ENCODE measurements at regions not wholly inside any gene's neighbourhood (a gene's known extent, or its start where the extent isn't known, plus 50 kb on each side); places are given as distances from the start of the nearest gene placed in this dataset.

DNA sequence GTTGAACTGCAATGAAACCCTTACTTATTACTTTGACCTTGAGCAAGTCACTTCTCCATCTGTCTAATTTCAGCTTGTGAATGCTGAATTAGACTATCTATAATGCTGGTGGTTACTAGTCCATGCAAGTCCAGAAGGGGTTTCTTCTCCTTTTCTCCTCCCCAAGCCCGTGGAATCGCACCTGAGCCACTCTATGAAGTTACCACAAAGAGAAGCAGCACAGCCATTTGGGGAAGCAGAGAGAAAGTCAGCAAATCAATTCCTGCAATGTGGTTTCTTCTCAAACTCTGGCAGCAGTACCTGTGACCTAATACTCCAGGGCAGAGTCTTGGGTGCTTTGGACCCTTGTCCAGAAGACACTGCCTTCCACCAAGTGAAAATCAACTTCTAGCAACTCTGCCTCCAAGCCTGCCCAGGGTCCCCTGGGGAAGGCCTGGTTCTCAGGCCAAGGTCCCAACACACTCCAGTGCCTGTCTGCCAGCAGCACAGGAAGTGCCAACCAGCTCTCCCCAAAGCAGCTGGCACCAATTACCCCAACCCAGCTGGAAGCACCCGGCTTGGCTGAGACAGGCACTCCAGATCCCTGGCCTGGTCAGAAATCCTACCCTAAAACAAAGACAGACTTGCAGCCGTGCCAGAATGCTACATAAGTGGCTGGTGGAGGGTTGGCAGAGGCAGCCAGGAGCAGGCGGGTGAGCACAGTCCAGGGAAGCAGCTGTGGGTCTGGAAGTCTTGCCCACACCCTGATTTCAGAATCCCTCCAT, 200.3 kb downstream of the LSM5 start:
- Histone ChIP-seq H3K4me2 (ENCODE audit: low read length) (no peak overlapping the region), H3K27ac (ENCODE audit: low read depth, low read length) (no peak overlapping the region), H3K9ac (ENCODE audit: low read length) (no peak overlapping the region)

GRCh38 chr7:32285698-32286097, 204.5 kb downstream of the LSM5 start:
- no peaks in the 10 kb centered on the region for H3K36me3 ChIP-seq (ENCODE audit: control insufficient read depth in 1 of 2, insufficient read depth in 2 of 2, low read length in 2 of 2)
- H4K12ac ChIP-seq (ENCODE audit: low read depth, low read length): no peak overlapping the region
- H3K9me3 ChIP-seq (ENCODE audit: insufficient read depth, low read depth, low read length): no peaks in the 10 kb centered on the region
- no peak overlapping the region for H4K8ac ChIP-seq (ENCODE audit: low read depth, low read length)
- no peak overlapping the region for H2BK120ac ChIP-seq (ENCODE audit: insufficient read depth, low read length, poor library complexity)
- H3K9ac ChIP-seq (ENCODE audit: low read length): no peak overlapping the region
- H3K14ac ChIP-seq (ENCODE audit: low read length): no peak overlapping the region
- H2BK12ac ChIP-seq (ENCODE audit: low read length): no peak overlapping the region
- H3K4me2 ChIP-seq (ENCODE audit: low read length): no peak overlapping the region
- H3K4me1 ChIP-seq (ENCODE audit: control insufficient read depth in 1 of 2, insufficient read depth in 2 of 2, low read length in 2 of 2): no peaks in the 10 kb centered on the region
- H3K27me3 ChIP-seq (ENCODE audit: insufficient read depth, low read length): no peaks in the 10 kb centered on the region
- no peak overlapping the region for H2BK5ac ChIP-seq (ENCODE audit: low read depth, low read length, poor library complexity)
- H3K79me2 ChIP-seq (ENCODE audit: control insufficient read depth, insufficient read depth, low read length, poor library complexity): no peaks in the 10 kb centered on the region
- no CpG with 5 or more reads among the region's 2 CpGs for WGBS (ENCODE audit: extremely low coverage, insufficient coverage, insufficient read length)
- H3K79me1 ChIP-seq (ENCODE audit: low read length): no peaks in the 10 kb centered on the region
- H3K4me3 ChIP-seq (ENCODE audit: low read depth, low read length): no peak overlapping the region
- H4K91ac ChIP-seq (ENCODE audit: low read depth, low read length): no peak overlapping the region
- no peak overlapping the region for H2AFZ ChIP-seq (ENCODE audit: insufficient read depth, low read length, poor library complexity)
- no peak overlapping the region for H3K4ac ChIP-seq (ENCODE audit: low read depth, low read length)
- DNase-seq: no peak
- no peak overlapping the region for H2AK5ac ChIP-seq (ENCODE audit: low read length)
- no peak overlapping the region for H3K18ac ChIP-seq (ENCODE audit: low read length)
- H3K23ac ChIP-seq (ENCODE audit: low read length): no peak overlapping the region
- H3K27ac ChIP-seq (ENCODE audit: low read depth, low read length): no peak overlapping the region

More for the DNA sequence above, 200.3 kb downstream of the LSM5 start:
- Histone ChIP-seq H3K23ac (ENCODE audit: low read length) (no peak overlapping the region), H2AK5ac (ENCODE audit: low read length) (no peak overlapping the region), H3K79me2 (ENCODE audit: control insufficient read depth, insufficient read depth, low read length, poor library complexity) (no peaks in the 10 kb centered on the region), H3K36me3 (ENCODE audit: control insufficient read depth in 1 of 2, insufficient read depth in 2 of 2, low read length in 2 of 2) (no peaks in the 10 kb centered on the region), H2BK5ac (ENCODE audit: low read depth, low read length, poor library complexity) (no peak overlapping the region), H2BK120ac (ENCODE audit: insufficient read depth, low read length, poor library complexity) (no peak overlapping the region), H3K18ac (ENCODE audit: low read length) (no peak overlapping the region), H4K8ac (ENCODE audit: low read depth, low read length) (no peak overlapping the region), H3K14ac (ENCODE audit: low read length) (no peak overlapping the region), H2BK12ac (ENCODE audit: low read length) (no peak overlapping the region), H3K4ac (ENCODE audit: low read depth, low read length) (no peak overlapping the region), H4K91ac (ENCODE audit: low read depth, low read length) (no peak overlapping the region), H2AFZ (ENCODE audit: insufficient read depth, low read length, poor library complexity) (no peak overlapping the region), H3K79me1 (ENCODE audit: low read length) (no peaks in the 10 kb centered on the region), H3K9me3 (ENCODE audit: insufficient read depth, low read depth, low read length) (no peaks in the 10 kb centered on the region), H3K4me1 (ENCODE audit: control insufficient read depth in 1 of 2, insufficient read depth in 2 of 2, low read length in 2 of 2) (no peaks in the 10 kb centered on the region), H3K4me3 (ENCODE audit: low read depth, low read length) (no peak overlapping the region), H3K27me3 (ENCODE audit: insufficient read depth, low read length) (no peaks in the 10 kb centered on the region), H4K12ac (ENCODE audit: low read depth, low read length) (no peak overlapping the region)
- WGBS (ENCODE audit: extremely low coverage, insufficient coverage, insufficient read length): no CpG with 5 or more reads among the region's 5 CpGs
- no peak for DNase-seq

- H3K9me3 ChIP-seq (ENCODE audit: insufficient read depth, low read depth, low read length): no peaks in the 10 kb centered on the region
- H3K14ac ChIP-seq (ENCODE audit: low read length): no peak overlapping the region
- H3K9ac ChIP-seq (ENCODE audit: low read length): no peak overlapping the region
- H3K79me1 ChIP-seq (ENCODE audit: low read length): no peaks in the 10 kb centered on the region
- no peak overlapping the region for H3K4me3 ChIP-seq (ENCODE audit: low read depth, low read length)
- no CpG with 5 or more reads among the region's 6 CpGs for WGBS (ENCODE audit: extremely low coverage, insufficient coverage, insufficient read length)
- H3K4me2 ChIP-seq (ENCODE audit: low read length): no peak overlapping the region
- H2BK5ac ChIP-seq (ENCODE audit: low read depth, low read length, poor library complexity): no peak overlapping the region
- no peak overlapping the region for H3K27ac ChIP-seq (ENCODE audit: low read depth, low read length)
- no peak overlapping the region for H4K8ac ChIP-seq (ENCODE audit: low read depth, low read length)
- no peak overlapping the region for H2AK5ac ChIP-seq (ENCODE audit: low read length)
- no peak overlapping the region for H3K18ac ChIP-seq (ENCODE audit: low read length)
- H2BK12ac ChIP-seq (ENCODE audit: low read length): no peak overlapping the region
- no peak overlapping the region for H4K91ac ChIP-seq (ENCODE audit: low read depth, low read length)
- no peaks in the 10 kb centered on the region for H3K4me1 ChIP-seq (ENCODE audit: control insufficient read depth in 1 of 2, insufficient read depth in 2 of 2, low read length in 2 of 2)
- H3K27me3 ChIP-seq (ENCODE audit: insufficient read depth, low read length): no peaks in the 10 kb centered on the region
- H3K23ac ChIP-seq (ENCODE audit: low read length): no peak overlapping the region
- H3K4ac ChIP-seq (ENCODE audit: low read depth, low read length): no peak overlapping the region
- no peak overlapping the region for H2BK120ac ChIP-seq (ENCODE audit: insufficient read depth, low read length, poor library complexity)
- no peak overlapping the region for H4K12ac ChIP-seq (ENCODE audit: low read depth, low read length)
- no peak overlapping the region for H2AFZ ChIP-seq (ENCODE audit: insufficient read depth, low read length, poor library complexity)
- no peaks in the 10 kb centered on the region for H3K79me2 ChIP-seq (ENCODE audit: control insufficient read depth, insufficient read depth, low read length, poor library complexity)
- DNase-seq: no peak
- no peaks in the 10 kb centered on the region for H3K36me3 ChIP-seq (ENCODE audit: control insufficient read depth in 1 of 2, insufficient read depth in 2 of 2, low read length in 2 of 2)
These were observed 206.6 kb downstream of the LSM5 start for GRCh38 chr7:32283546-32283945.

DNA sequence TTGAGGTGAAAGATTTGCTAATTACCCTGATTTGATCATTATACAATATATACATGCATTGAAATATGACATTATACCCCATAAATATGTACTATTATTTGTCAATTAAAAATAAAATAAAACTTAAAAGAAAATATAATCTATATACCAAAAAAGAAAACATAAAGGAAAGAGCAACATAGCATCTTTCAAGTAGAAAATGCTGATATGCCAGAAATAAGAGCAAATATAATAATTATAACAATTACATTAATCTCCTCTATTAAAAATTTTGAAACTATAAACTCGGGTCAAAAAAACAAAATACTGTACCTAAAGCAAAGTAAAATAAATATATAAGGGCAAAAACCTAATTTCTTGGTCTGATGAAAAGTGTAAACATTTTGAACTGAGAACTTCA, 209.3 kb upstream of the PDE1C start:
- Histone ChIP-seq H3K79me2 (ENCODE audit: control insufficient read depth, insufficient read depth, low read length, poor library complexity) (no peaks in the 10 kb centered on the region), H3K4me2 (ENCODE audit: low read length) (no peak overlapping the region), H3K4ac (ENCODE audit: low read depth, low read length) (no peak overlapping the region), H3K36me3 (ENCODE audit: control insufficient read depth in 1 of 2, insufficient read depth in 2 of 2, low read length in 2 of 2) (no peaks in the 10 kb centered on the region), H3K27me3 (ENCODE audit: insufficient read depth, low read length) (no peaks in the 10 kb centered on the region), H2AK5ac (ENCODE audit: low read length) (no peak overlapping the region), H3K23ac (ENCODE audit: low read length) (no peak overlapping the region), H3K14ac (ENCODE audit: low read length) (no peak overlapping the region), H4K12ac (ENCODE audit: low read depth, low read length) (no peak overlapping the region), H3K9ac (ENCODE audit: low read length) (no peak overlapping the region), H3K79me1 (ENCODE audit: low read length) (no peaks in the 10 kb centered on the region), H2BK5ac (ENCODE audit: low read depth, low read length, poor library complexity) (no peak overlapping the region), H4K91ac (ENCODE audit: low read depth, low read length) (no peak overlapping the region), H3K27ac (ENCODE audit: low read depth, low read length) (no peak overlapping the region), H4K8ac (ENCODE audit: low read depth, low read length) (no peak overlapping the region), H3K4me1 (ENCODE audit: control insufficient read depth in 1 of 2, insufficient read depth in 2 of 2, low read length in 2 of 2) (no peaks in the 10 kb centered on the region), H2AFZ (ENCODE audit: insufficient read depth, low read length, poor library complexity) (no peak overlapping the region), H2BK12ac (ENCODE audit: low read length) (no peak overlapping the region), H2BK120ac (ENCODE audit: insufficient read depth, low read length, poor library complexity) (no peak overlapping the region), H3K9me3 (ENCODE audit: insufficient read depth, low read depth, low read length) (no peaks in the 10 kb centered on the region), H3K18ac (ENCODE audit: low read length) (no peak overlapping the region), H3K4me3 (ENCODE audit: low read depth, low read length) (no peak overlapping the region)
- WGBS (ENCODE audit: extremely low coverage, insufficient coverage, insufficient read length): no CpG with 5 or more reads among the region's 1 CpG
- no peak for DNase-seq
